22Rv1 (cell line): ENCODE measurements at regions not wholly inside any gene's neighbourhood (a gene's known extent, or its start where the extent isn't known, plus 50 kb on each side); places are given as distances from the start of the nearest gene placed in this dataset.

ENCODE experiments used
- ZFX ChIP-seq: fragments of 450-650 bp; IDR thresholded peaks from 2 replicates; pipeline ENCODE4 v1.6.1; 2017; ENCODE audit warnings: antibody characterized with exemption, borderline replicate concordance
- TF ChIP-seq, protein P1 (sequence below): fragments of 450-650 bp; IDR thresholded peaks from 2 replicates; pipeline ENCODE4 v1.5.1; 2017; ENCODE audit warnings: mild to moderate bottlenecking

DNA sequence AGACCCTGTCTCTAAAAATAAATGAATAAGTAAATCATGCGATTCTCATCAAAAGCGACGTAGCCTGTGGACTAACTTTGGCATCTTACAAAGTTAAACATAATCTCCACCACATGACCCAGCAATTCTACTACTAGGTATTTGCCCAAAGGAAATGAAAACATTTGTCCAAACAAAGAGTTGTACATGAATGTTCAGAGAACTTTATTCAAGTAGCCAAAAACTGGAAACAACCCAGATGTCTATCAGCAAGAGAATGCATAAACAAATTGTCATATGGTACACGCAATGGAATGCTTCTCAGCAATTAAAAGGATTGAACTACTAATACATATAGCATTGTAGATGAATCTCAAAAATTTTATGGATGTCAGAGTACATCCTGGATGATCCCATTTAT lies 82.6 kb downstream of the ADRB2 start:
- TF ChIP-seq, protein P1, sequence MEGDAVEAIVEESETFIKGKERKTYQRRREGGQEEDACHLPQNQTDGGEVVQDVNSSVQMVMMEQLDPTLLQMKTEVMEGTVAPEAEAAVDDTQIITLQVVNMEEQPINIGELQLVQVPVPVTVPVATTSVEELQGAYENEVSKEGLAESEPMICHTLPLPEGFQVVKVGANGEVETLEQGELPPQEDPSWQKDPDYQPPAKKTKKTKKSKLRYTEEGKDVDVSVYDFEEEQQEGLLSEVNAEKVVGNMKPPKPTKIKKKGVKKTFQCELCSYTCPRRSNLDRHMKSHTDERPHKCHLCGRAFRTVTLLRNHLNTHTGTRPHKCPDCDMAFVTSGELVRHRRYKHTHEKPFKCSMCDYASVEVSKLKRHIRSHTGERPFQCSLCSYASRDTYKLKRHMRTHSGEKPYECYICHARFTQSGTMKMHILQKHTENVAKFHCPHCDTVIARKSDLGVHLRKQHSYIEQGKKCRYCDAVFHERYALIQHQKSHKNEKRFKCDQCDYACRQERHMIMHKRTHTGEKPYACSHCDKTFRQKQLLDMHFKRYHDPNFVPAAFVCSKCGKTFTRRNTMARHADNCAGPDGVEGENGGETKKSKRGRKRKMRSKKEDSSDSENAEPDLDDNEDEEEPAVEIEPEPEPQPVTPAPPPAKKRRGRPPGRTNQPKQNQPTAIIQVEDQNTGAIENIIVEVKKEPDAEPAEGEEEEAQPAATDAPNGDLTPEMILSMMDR, result no peak
- TF ChIP-seq ZFX, result no peak
